ENCODE measurements at regions not wholly inside any gene's neighbourhood (a gene's known extent, or its start where the extent isn't known, plus 50 kb on each side); places are given as distances from the start of the nearest gene placed in this dataset.

- DNase-seq (ENCODE audit: low read depth, low spot score) (no peak), ATAC-seq (no peak), FAIRE-seq (no peak)
- no peak overlapping the region for H2AFZ ChIP-seq (ENCODE audit: control insufficient read depth, low read depth, low read length)
- H4K20me1 ChIP-seq (ENCODE audit: control insufficient read depth, insufficient read depth) = no peaks in the 10 kb centered on the region
- H3K4me1 ChIP-seq (ENCODE audit: control insufficient read depth, insufficient read depth, low read length) = no peaks in the 10 kb centered on the region
- TF ChIP-seq ZBTB33 (IDR thresholded peaks at IDR 0.05) (no peak), STAT1 (conservative IDR thresholded peaks at IDR 0.05) (no peak), PKNOX1 (IDR thresholded peaks at IDR 0.05) (no peak), FOXK2 (IDR thresholded peaks at IDR 0.05) (no peak), ZNF592 (IDR thresholded peaks at IDR 0.05) (no peak), KLF5 (IDR thresholded peaks at IDR 0.05; ENCODE audit: partially characterized antibody) (no peak)
- no peaks in the 10 kb centered on the region for H3K79me2 ChIP-seq (ENCODE audit: control insufficient read depth, insufficient read depth, low read length)
- H3K4me2 ChIP-seq (ENCODE audit: control insufficient read depth, insufficient read depth) = no peak overlapping the region
- in situ Hi-C loops (cut with MboI) (no loop called here), intact Hi-C loops (cut with micrococcal nuclease; ENCODE audit: unreplicated experiment) (no loop called here)
- SMC1A ChIA-PET (ENCODE audit: uncharacterized antibody, unreplicated experiment) = no interaction called here
- H3K9me3 ChIP-seq (replicated peaks; ENCODE audit: control insufficient read depth, insufficient read depth, low read length) = no peaks in the 10 kb centered on the region
- POLR2A ChIA-PET = no interaction called here
- H3K9ac ChIP-seq (ENCODE audit: control insufficient read depth, insufficient read depth, low read length) = no peak overlapping the region
- RAD21 ChIA-PET (ENCODE audit: unreplicated experiment) = no interaction called here
- no peak overlapping the region for H3K27ac ChIP-seq (ENCODE audit: control insufficient read depth, insufficient read depth)
- CTCF ChIA-PET = no interaction called here
- H3K4me3 ChIP-seq = no peak overlapping the region
- 9% methylated on average over 2 of the region's 2 CpGs for WGBS (ENCODE audit: insufficient coverage, insufficient replicate concordance, low lambda C conversion rate, missing lambda C conversion rate)
- H3K27me3 ChIP-seq (replicated peaks in 1 of 2; ENCODE audit: control insufficient read depth in 2 of 2, insufficient read depth in 2 of 2, low read length in 1 of 2) = no peaks in the 10 kb centered on the region
- no peaks in the 10 kb centered on the region for H3K36me3 ChIP-seq (ENCODE audit: control insufficient read depth in 2 of 2, insufficient read depth in 2 of 2, low read length in 1 of 2)
- no TSS peak for BruUV-seq (replicated peaks)
Measured at GRCh38 chrX:122783918-122784317, 400.2 kb upstream of the GRIA3 start.

All from GM12878 (cell line).